Stimulated activated CD4-positive, alpha-beta T cell treated with anti-CD3 and anti-CD28 coated beads, TNF-alpha, amount 100 ng/mL, for 24 hours (primary cell): ENCODE measurements at regions not wholly inside any gene's neighbourhood (a gene's known extent, or its start where the extent isn't known, plus 50 kb on each side); places are given as distances from the start of the nearest gene placed in this dataset.

Source experiments
- DNase-seq, 3 experiments: peaks; one replicate each; pipeline ENCODE4 v3.0.0-alpha.2; 2020; ENCODE audit warnings: low read depth in 3 of 3

DNA sequence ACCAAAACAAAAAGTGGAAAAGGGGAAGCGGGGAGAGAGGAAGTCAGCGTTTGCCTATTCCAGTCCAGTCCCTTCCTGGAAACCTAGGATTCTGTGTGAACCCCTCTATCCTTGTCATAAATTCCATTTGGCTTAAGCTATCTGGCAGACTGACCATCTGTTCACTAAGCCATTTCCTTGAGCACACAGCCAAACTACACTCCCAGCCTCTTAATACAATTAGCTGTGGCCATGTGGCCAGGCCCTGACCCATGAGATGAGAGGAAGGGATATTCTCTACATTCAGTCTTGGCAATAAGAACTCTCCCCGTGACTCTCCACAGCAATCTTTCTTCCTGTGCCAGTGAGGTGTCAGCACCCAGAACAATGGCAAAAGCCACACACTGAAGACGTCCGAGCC, 424.8 kb downstream of the TLE1 start:
- no peak for DNase-seq

DNA sequence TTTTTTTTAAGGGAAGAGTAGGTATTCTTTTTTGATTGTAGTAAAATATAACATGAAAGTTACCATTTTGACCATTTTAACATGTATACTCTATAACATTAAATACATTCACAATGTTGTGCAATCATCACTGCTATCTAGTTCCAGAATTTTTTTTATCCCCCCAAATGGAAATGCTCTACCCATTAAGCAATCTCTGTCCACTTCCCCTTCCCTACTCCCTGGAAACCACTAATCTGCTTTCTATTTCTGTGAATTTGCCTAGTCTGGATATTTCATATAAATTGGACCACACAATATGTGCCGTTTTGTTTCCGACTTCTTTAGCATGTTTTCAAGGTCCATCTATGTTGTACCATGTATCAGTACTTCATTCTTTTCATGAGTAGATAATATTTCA, 429.5 kb downstream of the TLE1 start:
- no peak for DNase-seq

DNA sequence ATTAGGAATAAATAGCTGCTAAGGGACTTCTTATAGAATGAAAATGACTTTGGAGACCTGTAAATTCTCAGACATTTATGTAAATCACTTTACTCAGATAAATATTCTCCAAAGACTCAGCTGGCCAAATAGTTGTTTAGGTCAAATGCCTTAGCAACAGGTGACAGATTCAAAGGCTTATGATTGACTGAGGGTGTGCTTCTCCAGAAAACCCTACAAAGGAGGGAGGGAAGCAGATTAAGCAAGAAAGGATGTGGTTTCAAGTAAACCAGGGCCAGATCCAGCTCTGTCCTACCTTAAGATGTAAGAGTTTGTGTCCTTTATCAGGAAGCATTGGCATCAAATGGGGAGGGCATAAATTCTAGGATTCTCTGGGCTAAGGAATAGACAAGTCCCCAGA, 433.0 kb downstream of the TLE1 start:
- DNase-seq: no peak

DNA sequence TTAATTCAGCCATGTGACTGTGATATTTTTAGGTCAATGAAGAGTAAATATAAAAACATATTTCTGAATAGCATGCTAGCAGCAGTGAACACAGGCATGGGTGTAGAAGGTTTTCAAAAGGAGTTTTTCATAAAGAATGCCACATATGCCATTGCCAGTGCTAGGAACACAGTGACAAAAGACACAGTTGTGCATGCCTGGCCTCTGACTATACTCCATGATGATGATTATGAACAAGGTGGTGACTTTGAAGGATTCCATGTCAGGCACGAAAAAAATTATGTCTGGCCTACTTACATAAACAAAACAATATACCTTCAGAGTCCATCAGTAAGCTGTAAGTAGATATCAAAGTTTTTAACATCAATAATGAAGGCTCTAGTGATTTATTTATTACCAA, 438.7 kb downstream of the TLE1 start:
- DNase-seq: no peak

DNA sequence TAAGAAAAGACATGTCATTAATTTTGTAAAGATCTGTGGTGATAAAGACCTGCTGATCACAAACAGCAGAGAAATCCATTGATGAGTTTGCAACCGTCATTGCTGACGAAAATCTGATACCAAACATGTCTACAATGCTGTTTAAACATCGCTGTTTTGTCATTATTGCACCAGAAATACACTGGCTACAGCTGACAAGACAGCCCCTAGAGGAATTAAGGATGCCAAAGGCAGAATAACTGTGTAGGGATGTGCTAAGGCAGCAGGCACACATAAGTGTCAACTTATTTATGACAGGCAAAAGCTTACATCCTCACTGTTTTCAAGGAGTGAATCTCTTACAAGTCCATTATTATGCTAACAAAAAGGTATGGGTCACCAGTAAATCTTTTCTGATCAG, 439.3 kb downstream of the TLE1 start:
- DNase-seq: no peak

DNA sequence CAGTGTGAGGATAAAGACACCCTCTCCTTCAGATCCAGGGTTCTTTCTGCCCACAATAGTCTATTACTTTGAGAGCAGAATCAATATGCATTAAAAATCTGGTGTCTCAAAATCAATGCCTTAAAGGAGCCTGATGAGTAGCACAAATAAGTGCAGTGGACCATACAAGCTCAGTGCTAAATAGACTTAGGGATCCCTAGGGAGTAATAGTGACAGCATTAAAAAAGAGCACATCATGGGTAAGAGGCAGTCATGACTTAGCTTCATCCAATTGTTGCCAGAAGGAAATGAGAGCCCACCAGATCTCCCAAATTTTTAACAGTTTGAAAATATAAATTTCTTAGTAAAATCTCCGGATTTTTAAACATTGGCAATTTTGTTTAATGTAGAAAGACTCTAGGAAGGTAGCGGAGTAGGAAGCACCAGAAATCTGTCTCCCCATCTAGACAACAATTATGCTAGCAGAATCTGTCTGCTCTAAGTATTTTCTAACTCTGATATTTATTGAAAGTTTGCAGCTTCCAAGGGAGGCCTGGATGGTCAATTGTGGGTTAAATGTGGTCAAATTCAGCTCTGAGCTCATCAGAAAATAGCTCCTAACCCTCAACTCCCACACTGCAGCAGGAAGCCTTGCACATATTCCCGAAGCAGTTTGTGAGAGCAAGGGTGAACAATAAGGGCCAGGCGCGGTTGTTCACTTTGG, 443.9 kb downstream of the TLE1 start:
- DNase-seq: no peak

DNA sequence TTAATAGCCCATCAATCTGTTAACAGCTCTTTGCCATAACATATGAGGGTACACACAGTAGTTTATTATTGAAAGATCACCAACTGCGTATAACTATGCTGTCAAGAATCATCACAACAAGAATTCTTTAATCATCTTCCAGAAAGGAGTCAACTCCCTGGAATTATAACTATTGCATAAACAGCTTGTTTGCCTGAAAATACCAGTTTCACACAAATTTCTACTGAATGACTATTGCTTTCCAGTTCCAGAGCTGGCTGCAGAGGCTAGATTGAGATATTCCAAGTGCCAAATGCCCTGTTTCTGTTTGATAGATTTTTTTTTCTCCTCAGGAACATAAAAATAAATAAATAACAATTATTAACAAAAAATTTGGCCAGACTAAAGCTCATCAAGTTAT, 444.7 kb downstream of the TLE1 start:
- DNase-seq: no peak

DNA sequence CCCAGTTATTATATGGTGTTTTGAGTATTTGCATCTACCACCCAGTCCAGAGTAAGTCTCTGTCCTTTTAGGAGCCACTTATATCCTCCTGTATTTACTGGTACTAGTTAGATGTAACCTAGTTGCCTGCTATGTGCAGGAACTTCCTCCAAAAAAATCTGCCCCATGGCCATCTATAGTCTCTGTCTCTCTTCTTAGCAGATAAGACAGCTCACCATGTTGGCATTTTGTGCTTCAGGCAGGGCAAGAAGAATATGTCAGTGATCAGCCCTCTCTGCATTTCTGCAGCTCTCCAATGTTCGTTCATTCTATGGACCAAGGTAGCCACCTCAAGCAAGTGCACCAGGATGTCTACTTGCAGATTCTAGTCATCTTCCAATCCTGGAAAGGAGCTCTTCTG, 446.5 kb downstream of the TLE1 start:
- no peak for DNase-seq

DNA sequence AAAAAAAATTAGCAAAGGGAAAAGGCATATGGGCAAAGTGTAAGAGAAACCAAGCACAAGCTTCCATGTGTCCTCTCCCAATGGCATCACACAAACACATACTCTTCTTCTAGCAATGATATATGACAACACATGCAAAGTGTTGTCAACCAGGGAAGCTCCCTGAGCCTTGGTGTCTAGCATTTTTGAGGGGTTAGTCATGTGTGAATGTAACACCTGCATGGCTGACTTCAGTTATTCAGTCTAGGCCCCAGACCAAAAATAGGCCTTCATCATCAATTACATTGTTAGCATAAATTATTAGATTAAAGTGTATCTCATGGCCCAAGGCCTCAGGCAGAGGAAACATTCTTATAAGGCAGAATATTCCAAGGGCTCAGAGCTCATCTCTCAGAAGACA, 450.0 kb downstream of the TLE1 start:
- no peak for DNase-seq

DNA sequence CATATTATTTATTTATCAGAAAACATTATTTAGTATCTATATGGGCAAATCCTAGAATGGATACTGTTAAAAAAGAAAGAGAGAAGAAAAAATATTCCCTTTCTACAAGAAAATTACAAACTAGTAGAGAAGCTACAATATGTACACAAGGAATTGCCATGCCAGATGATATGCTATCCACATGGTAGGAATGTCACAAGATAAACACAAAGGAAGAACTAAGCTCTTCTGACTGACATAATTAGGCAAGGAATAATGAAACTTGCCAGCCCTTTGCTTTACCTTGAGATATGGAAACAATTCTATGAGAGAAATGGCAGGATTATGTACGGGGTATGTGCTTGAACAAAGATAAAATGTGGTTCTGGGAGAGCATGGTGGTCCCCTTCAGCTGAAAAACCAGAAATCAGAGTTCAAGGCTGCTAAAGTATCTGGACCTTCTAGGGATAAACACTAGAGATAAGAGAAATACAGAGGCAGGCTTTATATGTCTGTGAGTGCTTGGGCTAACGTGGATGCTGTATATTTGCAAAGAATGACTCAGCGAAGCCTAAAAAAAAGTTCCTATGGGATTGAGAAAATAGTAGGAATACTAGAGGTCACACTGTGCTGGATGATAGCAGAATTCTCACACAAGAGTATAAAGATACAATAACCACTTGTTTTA, 451.6 kb downstream of the TLE1 start:
- DNase-seq: no peak

DNA sequence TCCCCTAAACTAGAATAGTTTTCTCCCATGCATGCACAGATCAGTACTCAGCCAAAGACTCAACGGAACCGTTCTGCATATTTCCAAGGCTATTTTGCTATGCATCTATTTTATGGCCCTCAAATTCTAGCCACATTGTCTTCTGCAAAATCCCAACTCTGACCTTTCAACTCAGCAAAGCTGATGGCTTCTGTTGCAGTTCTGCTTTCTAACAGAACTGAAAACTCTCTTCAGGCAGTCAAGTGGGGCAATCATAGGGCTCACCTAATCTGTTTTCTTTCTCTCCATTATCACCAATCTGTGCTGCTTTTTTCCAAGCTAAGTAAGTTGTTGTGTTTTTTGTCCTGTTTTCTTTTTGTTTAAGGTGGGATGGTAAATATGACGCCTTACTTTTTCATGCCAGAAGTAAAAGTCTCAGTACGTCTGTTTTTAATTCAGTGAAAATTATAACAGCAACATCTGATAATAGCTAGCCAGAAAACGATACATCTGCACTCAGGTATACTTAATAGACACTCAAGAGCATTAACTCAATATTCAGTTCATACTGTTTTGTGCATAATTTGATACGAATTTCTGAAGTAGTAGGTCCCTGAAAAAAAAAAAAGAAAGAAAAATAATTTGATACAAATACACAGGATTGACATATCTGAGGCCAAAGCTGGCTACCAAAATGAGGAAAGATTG, 454.3 kb downstream of the TLE1 start:
- no peak for DNase-seq

DNA sequence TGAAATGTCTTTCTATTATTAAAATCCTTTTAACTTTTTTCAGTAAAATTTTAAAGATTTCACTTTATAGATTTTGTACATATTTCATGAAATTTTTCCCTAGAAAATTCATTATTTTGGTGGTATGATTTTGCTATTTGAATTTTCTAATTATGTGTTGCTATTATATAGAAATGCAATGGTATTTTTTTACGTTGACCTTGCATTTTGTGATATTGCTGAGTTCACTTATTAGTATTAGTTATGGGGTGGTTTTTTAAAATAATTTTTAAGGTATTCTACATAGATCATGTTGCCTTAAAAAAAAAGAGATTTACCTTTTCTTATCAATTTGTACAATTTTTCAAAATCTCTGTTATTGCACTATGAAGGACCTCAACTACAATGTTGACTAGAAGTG, 458.3 kb downstream of the TLE1 start:
- no peak for DNase-seq

DNA sequence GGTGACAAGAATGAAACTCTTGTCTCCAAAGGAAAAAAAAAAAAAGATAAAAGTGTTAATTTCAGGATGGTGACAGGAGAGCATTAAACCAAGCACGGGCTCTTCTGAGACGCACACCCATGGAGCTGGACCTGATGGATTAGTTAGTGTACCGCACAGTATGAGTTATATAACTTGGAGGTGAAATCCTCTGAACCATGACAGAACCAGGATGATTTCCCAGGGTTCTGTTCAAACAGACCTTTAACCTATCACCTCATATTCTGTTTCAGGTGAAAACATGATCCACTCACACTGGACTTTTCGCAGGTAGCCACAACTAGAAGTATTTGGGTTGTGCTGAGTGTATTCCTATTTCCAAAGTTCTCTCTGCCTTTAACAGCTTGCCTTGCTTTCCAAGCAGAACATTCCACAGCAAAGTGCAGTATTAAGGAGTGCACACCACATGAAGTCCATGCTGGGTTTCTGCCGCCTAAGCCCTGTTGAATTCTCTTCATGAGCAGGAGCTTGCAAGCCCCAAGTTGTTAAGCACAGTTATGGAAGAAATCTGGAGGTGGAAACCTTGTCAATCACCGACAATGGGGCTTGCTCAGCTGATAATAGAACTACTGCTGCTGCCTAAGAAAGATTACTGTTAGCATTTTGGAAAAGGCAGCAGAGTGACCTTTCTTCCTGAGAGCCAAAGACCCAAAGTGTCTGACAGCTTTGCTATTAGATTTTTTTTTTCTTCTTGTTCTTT, 461.7 kb downstream of the TLE1 start:
- DNase-seq: no peak

DNA sequence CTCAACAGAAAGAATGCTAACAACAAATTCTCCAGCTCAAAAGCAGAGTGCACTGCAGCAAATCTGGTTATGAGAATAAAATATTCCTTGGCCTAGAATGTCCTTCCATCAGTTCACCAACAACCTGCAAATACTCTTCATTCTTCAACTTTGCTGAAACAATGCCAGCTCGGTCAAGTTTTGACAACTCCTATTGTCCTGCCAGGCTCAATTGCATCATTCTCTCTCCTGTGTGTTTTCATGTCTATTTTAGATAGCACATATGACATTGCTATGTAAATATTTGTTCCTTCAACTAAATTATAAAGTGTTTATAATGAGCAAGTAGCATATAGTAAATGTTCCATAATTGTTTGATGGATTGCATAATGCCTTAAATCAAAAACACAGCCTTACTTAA, 463.8 kb downstream of the TLE1 start:
- DNase-seq: no peak

DNA sequence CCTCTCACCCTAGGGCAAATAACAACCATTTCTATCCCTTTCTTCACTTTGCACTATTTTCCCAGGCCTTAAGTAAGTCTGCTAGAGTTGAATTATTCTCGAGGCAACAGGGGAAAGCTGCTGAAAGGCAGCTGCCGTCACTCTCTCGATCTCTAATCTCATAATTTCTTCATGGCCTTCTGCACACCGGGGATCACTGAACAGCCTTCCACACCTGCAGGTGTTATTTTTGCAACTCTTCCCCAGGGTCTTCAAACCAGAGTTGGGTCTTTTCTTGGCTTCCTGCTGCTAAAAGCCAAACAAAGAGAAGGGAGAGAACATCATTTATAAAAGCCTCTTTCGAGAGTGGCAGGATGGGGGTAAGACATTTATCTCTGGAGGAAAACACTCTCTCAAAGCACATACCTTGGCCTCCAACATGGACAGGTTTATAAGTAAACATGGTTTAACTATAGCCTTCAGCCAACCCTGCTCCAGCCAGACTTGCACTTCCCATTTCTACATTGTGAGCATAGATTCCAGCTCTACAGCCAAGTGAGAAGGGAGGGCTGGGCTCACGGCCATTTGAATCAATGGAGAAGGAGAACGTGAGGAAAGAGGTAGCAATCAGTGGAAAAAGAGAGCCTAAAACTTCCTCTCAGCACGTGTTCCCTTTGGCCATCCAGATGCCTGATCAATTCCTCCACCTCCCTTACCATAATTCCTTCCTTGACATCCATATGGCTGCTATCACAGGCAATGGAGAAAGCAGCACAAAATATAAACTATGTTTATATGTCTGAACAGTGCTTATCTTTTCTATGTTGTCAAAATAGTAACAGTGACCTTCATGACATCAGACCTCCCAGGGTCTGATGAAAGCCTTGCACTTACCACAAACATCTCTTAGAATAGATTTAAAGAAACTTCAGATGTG, 464.9 kb downstream of the TLE1 start:
- no peak for DNase-seq

DNA sequence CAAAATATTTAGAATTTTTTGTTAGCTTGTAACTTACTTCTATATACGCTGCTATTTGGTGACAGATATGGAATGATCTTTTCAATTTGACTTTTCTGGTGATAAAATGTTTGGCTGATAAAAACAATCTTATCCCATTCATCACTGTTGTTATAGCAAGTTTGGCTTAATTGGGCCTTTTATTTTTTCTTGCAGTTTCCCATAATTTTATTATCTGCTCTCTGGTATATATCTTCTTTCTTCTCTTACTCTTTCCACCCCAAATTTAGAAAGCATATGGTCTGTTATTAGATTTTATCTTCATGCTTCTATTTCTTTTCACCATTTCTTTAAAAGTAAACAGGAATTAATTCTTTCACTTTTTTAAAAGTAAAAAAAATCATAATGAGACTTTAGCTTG, 474.4 kb downstream of the TLE1 start:
- DNase-seq: no peak

DNA sequence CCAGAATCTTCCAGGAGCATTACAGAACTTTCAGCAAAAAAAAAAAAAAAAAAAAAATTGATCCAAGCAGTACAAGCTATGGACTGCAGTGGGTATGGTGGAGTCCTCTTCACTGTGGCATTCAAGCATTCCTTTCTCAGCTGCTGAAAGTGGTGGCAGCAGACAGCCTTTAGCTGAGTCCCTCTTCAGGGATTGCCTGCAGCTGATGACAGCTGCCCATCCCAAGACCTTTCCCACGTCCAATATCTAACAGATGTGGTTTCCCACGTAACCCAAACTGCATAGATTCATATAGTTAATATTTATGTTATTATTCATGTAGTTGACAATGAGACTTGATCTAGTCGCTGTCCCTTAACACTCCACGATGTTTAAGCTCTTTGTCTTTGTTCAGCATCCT, 475.9 kb downstream of the TLE1 start:
- no peak for DNase-seq

DNA sequence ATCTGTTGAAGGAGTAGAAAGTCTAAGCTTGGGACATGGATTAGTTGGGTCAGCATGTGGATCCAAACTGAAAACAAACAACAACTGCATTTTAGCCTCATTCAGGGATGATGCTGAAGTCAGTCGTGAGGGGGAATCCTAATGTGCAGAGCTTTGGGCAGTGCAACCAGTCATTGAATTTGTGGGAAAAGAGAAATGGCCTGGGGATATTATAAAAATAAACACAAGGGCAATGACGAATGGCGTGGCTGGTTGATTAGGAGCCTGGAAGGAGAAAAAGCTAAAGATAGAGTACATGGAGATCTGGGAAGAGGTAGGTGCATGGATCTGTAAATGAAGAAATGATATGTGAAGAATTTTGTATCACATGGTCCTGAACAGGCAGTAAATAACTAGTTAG, 477.6 kb downstream of the TLE1 start:
- DNase-seq: no peak

DNA sequence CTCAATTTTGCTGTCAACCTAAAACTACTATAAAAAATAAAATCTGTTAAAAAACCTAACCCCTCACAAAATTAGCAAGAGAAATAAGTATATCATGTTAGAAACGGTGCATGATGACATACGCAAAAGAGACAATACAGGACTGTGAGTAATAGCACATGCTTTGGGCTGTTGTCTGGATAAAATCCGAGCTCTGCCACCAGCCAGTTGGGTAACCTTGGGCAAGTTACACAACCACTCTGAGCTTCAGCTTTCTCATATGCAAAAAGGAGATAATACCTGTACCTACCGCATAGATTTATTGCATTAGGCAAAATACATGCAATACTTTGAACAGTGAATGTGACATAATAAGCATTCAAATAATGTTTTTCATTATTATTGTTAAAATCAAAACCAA, 481.7 kb downstream of the TLE1 start:
- DNase-seq: no peak

DNA sequence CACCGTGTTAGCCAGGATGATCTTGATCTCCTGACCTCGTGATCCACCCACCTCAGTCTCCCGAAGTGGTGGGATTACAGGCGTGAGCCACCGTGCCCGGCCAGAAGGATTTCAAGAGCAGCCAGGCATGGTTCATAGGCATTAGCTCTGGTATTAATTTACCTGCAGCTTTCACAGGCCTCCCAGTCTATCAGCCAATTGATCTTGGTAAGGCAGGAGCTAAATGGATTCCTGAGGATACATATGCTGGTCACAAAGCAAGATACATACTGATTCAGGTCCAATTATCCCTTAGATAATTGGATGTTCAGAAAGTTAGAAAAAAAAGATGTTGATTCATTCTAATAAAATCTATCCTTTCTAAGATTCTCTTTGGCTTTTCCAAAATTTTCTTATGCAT, 487.1 kb downstream of the TLE1 start:
- no peak for DNase-seq

DNA sequence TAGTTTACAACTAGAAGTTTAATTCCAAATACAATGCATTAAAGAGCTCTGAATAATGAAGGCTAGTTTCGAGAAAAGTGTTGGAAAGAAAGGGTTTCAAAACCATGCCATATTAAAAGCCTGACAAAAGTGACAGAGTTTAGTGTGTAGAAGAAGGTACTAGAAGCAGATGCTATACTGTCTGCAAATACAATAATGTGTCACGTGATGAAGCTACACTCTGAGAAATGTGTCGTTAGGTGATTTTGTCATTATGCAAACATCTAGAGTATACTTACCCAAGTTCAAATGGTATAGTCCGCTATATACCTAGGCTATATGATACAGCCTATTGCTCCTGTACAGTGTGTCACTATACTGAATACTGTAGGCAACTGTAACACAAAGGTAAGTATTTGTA, 494.1 kb downstream of the TLE1 start:
- DNase-seq: no peak
